Endothelial cell of umbilical vein (primary cell): ENCODE measurements at regions not wholly inside any gene's neighbourhood (a gene's known extent, or its start where the extent isn't known, plus 50 kb on each side); places are given as distances from the start of the nearest gene placed in this dataset.

Experiments
- BruUV-seq: library from RNA; stranded (reverse); fragments of 400-500 nt; replicated peaks from 2 replicates; lab custom pipeline; 2021; lab: Mats Ljungman, UMichigan
- CTCF ChIA-PET: fragments of 300-600, 350-600 bp; sonication (Branson Sonifier 250); formaldehyde crosslinking; loops from one replicate; lab custom pipeline; 2021; ENCODE audit warnings: antibody characterized with exemption, inconsistent platforms; lab: Charles Lee
- POLR2A ChIA-PET: fragments of 300-600, 350-600 bp; sonication (Branson Sonifier 250); formaldehyde crosslinking; loops from one replicate; lab custom pipeline; 2021; ENCODE audit warnings: antibody characterized with exemption, inconsistent platforms; lab: Charles Lee
- DNase-seq: peaks from one replicate; pipeline ENCODE4 v3.0.0-alpha.2; 2011; ENCODE audit warnings: low read depth, low spot score
- FAIRE-seq: peaks from 2 replicates; lab custom pipeline; 2011; peaks lifted over from hg19 to GRCh38; lab: Jason Lieb, UNC
- H2AFZ ChIP-seq: 2 replicates; pipeline ENCODE4 v1.6.0; 2012; ENCODE audit warnings: low read depth, low read length, control low read depth, inconsistent platforms
- H3K27ac ChIP-seq: 2 replicates; pipeline ENCODE4 v1.5.1; 2011; ENCODE audit warnings: low read depth, mild to moderate bottlenecking, control low read depth, low read length, moderate library complexity; ENCODE audit not compliant: insufficient read depth
- H3K27me3 ChIP-seq, 2 experiments: 2 replicates each; pipeline versions ENCODE4 v1.6.0 to v1.6.1; 2011; ENCODE audit warnings: low read length in 2 of 2, mixed read lengths in 1 of 2; ENCODE audit not compliant: control insufficient read depth in 2 of 2, insufficient read depth in 2 of 2
- H3K36me3 ChIP-seq, 2 experiments: 2 replicates in 1 of 2; 3 replicates in 1 of 2; pipeline ENCODE4 v1.5.1; 2011; ENCODE audit warnings: low read length in 2 of 2, mild to moderate bottlenecking in 1 of 2, moderate library complexity in 1 of 2; ENCODE audit not compliant: control insufficient read depth in 2 of 2, insufficient read depth in 2 of 2; ENCODE audit errors: extremely low read depth in 1 of 2
- H3K4me1 ChIP-seq: 3 replicates; pipeline ENCODE4 v1.5.1; 2011; ENCODE audit warnings: mild to moderate bottlenecking, low read length; ENCODE audit not compliant: control insufficient read depth, insufficient read depth; ENCODE audit errors: extremely low read depth
- H3K4me2 ChIP-seq: 2 replicates; pipeline ENCODE4 v1.6.1; 2011; ENCODE audit warnings: low read length, control low read depth, mixed read lengths; ENCODE audit not compliant: insufficient read depth
- H3K4me3 ChIP-seq, 3 experiments: fragments of 200-600 bp in 1 of 3; sonication (generic), shearing (Covaris generic) in 1 of 3; replicated peaks in 1 of 3; 2 replicates each; pipeline ENCODE4 v1.5.1; 2011 to 2016; ENCODE audit warnings: control low read depth in 3 of 3, low read length in 3 of 3, mild to moderate bottlenecking in 2 of 3, inconsistent platforms in 1 of 3, low read depth in 1 of 3, moderate library complexity in 1 of 3; ENCODE audit not compliant: insufficient read depth in 1 of 3
- H3K79me2 ChIP-seq: 2 replicates; pipeline ENCODE4 v1.6.0; 2012; ENCODE audit warnings: low read length, inconsistent platforms; ENCODE audit not compliant: control insufficient read depth, insufficient read depth
- H3K9ac ChIP-seq: replicated peaks from 2 replicates; pipeline ENCODE3; 2011; ENCODE audit warnings: low read length, control low read depth; ENCODE audit not compliant: insufficient read depth; ENCODE audit errors: extremely low read depth
- H3K9me1 ChIP-seq: replicated peaks from 3 replicates; pipeline ENCODE4 v1.6.0; 2011; ENCODE audit warnings: mild to moderate bottlenecking, low read length; ENCODE audit not compliant: control insufficient read depth, insufficient read depth; ENCODE audit errors: extremely low read depth
- H3K9me3 ChIP-seq: replicated peaks from 2 replicates; pipeline ENCODE4 v1.5.1; 2012; ENCODE audit warnings: low read length, inconsistent platforms; ENCODE audit not compliant: control insufficient read depth, insufficient read depth
- H4K20me1 ChIP-seq: replicated peaks from 2 replicates; pipeline ENCODE3; 2011; ENCODE audit warnings: mild to moderate bottlenecking, low read length; ENCODE audit not compliant: control insufficient read depth, insufficient read depth; ENCODE audit errors: extremely low read depth
- CTCF ChIP-seq, 2 donors: IDR thresholded peaks; 1 replicate in 1 of 2; 2 replicates in 1 of 2; pipeline ENCODE4 v1.5.1; 2011; ENCODE audit warnings: low read length in 2 of 2, mild to moderate bottlenecking in 2 of 2, moderate library complexity in 2 of 2, control low read depth in 1 of 2, inconsistent platforms in 1 of 2, low read depth in 1 of 2; ENCODE audit not compliant: insufficient read depth in 1 of 2; ENCODE audit errors: extremely low read depth in 1 of 2
- EZH2 ChIP-seq: IDR thresholded peaks from 2 replicates; pipeline ENCODE4 v1.6.1; 2012; ENCODE audit warnings: borderline replicate concordance, low read depth, mild to moderate bottlenecking, moderate library complexity, low read length, inconsistent platforms; ENCODE audit not compliant: severe bottlenecking
- FOS ChIP-seq: IDR thresholded peaks from 2 replicates; pipeline ENCODE4 v1.6.1; 2011; ENCODE audit warnings: mild to moderate bottlenecking, low read length, moderate library complexity, borderline replicate concordance; ENCODE audit not compliant: insufficient read depth
- GATA2 ChIP-seq: IDR thresholded peaks from 2 replicates; pipeline ENCODE4 v1.7.0; 2011; ENCODE audit warnings: low read depth, mild to moderate bottlenecking, moderate library complexity, mixed read lengths, low read length; ENCODE audit not compliant: insufficient read length, insufficient read depth
- JUN ChIP-seq: IDR thresholded peaks from 2 replicates; pipeline ENCODE4 v1.6.1; 2011; ENCODE audit warnings: borderline replicate concordance, low read depth; ENCODE audit not compliant: insufficient read length, insufficient read depth
- MAX ChIP-seq: IDR thresholded peaks from 2 replicates; pipeline ENCODE4 v1.6.1; 2011; ENCODE audit not compliant: insufficient read depth, insufficient read length
- MYC ChIP-seq: IDR thresholded peaks from one replicate; pipeline ENCODE4 v1.6.1; 2011; ENCODE audit warnings: mild to moderate bottlenecking, low read depth, low read length
- POLR2A ChIP-seq: IDR thresholded peaks from 2 replicates; pipeline ENCODE4 v1.6.1; 2012; ENCODE audit warnings: low read depth, mild to moderate bottlenecking, control low read depth, low read length
- POLR2AphosphoS5 ChIP-seq: IDR thresholded peaks from 2 replicates; pipeline ENCODE4 v1.6.1; 2012; ENCODE audit warnings: low read depth, mild to moderate bottlenecking, control low read depth, low read length, moderate library complexity; ENCODE audit not compliant: insufficient read depth
- dilution Hi-C: fragments of 300-500 bp; cut with MboI; formaldehyde crosslinking; loops from one replicate; pipeline ENCODE4 v1.15.0; 2019; ENCODE audit warnings: low sequenced_read_pairs; ENCODE audit not compliant: extremely low pct_ligation_motif_present
- intact Hi-C: fragments of 100-400 bp; cut with micrococcal nuclease; formaldehyde crosslinking; loops from one replicate; pipeline ENCODE4 v1.10.0; 2022

- H3K27me3 ChIP-seq = no peaks in the 10 kb centered on the region
- H3K79me2 ChIP-seq = peaks cover 2% of the 10 kb centered on the region
- TF ChIP-seq MAX (no peak), CTCF (IDR thresholded peaks at IDR 0.05; ENCODE audit: extremely low read depth in 1 of 2, insufficient read depth in 1 of 2, low read depth in 1 of 2, low read length in 2 of 2) (no peak), POLR2AphosphoS5 (no peak), GATA2 (no peak), EZH2 (no peak), POLR2A (no peak), MYC (no peak), JUN (no peak), FOS (no peak)
- H2AFZ ChIP-seq = no peak overlapping the region
- DNase-seq (no peak), FAIRE-seq (no peak)
- H3K4me1 ChIP-seq = peaks cover 52% of the 10 kb centered on the region
- no peak overlapping the region for H3K4me3 ChIP-seq
- H3K4me2 ChIP-seq = no peak overlapping the region
- POLR2A ChIA-PET = no interaction called here
- intact Hi-C loops (loop anchor here (5.0 kb wide), 1 partner anchor 41 kb away; no protein-coding TSS in a partner anchor), dilution Hi-C loops (no loop called here)
- no peaks in the 10 kb centered on the region for H3K9me1 ChIP-seq
- no peaks in the 10 kb centered on the region for H3K9me3 ChIP-seq
- no peaks in the 10 kb centered on the region for H4K20me1 ChIP-seq
- CTCF ChIA-PET = interaction anchor here (0.8 to 2.4 kb wide), 9 partner anchors 9 to 151 kb away, joined by 3 to 13 read pairs (median 4); no protein-coding TSS in a partner anchor
- H3K27ac ChIP-seq = peak overlapping the region; percentile 44
- no TSS peak for BruUV-seq
- no peaks in the 10 kb centered on the region for H3K36me3 ChIP-seq
- H3K9ac ChIP-seq = no peak overlapping the region
These were observed 50.5 kb upstream of the DST start for GRCh38 chr6:56693246-56693607.
